K562 (cell line): ENCODE measurements at regions not wholly inside any gene's neighbourhood (a gene's known extent, or its start where the extent isn't known, plus 50 kb on each side); places are given as distances from the start of the nearest gene placed in this dataset.

Experiments
- CTCF ChIP-seq, 3 experiments: IDR thresholded peaks in 2 of 3; conservative IDR thresholded peaks in 1 of 3; 2 replicates each; pipeline ENCODE4 v1.5.1; 2011 to 2012; ENCODE audit warnings: low read length in 3 of 3, mild to moderate bottlenecking in 3 of 3, control low read depth in 2 of 3, improper control_type of control experiment in 1 of 3, inconsistent platforms in 1 of 3, low read depth in 1 of 3, mixed read lengths in 1 of 3, moderate library complexity in 1 of 3; ENCODE audit not compliant: insufficient read depth in 2 of 3
- NCOA2 ChIP-seq, 2 experiments: fragments of 450-650 bp; IDR thresholded peaks; 2 replicates each; pipeline ENCODE4 v1.6.1; 2018; ENCODE audit warnings: mild to moderate bottlenecking in 2 of 2, moderate library complexity in 1 of 2; ENCODE audit not compliant: partially characterized antibody in 2 of 2
- POLR2A ChIP-seq: fragments of 450-650 bp; conservative IDR thresholded peaks from 2 replicates; pipeline ENCODE4 v1.6.1; 2016

GRCh38 chr1:172727275-172727857, 68.5 kb downstream of the FASLG start:
- TF ChIP-seq NCOA2 (IDR thresholded peaks at IDR 0.05; ENCODE audit: partially characterized antibody in 2 of 2) (no peak), POLR2A (no peak), CTCF (IDR thresholded peaks at IDR 0.05 in 2 of 3, conservative IDR thresholded peaks at IDR 0.05 in 1 of 3; ENCODE audit: insufficient read depth in 2 of 3, low read depth in 1 of 3, low read length in 3 of 3) (no peak)
